ENCODE measurements at regions not wholly inside any gene's neighbourhood (a gene's known extent, or its start where the extent isn't known, plus 50 kb on each side); places are given as distances from the start of the nearest gene placed in this dataset.

- H2BK5ac ChIP-seq (ENCODE audit: low read depth, low read length, poor library complexity, severe bottlenecking) = no peak overlapping the region
- no peak overlapping the region for H2AFZ ChIP-seq (replicated peaks; ENCODE audit: low read length, poor library complexity)
- WGBS, 2 experiments (ENCODE audit: extremely low coverage in 2 of 2, insufficient read length in 1 of 2) = 43% methylated on average over 2 of the region's 3 CpGs; no CpG with 5 or more reads in 1 of the 2 experiments
- H3K4me1 ChIP-seq (ENCODE audit: control insufficient read depth, insufficient read depth, low read length) = no peaks in the 10 kb centered on the region
- no peak overlapping the region for H3K4ac ChIP-seq (ENCODE audit: low read depth, low read length)
- no peak overlapping the region for H2BK15ac ChIP-seq (ENCODE audit: low read depth, low read length)
- H3K36me3 ChIP-seq (ENCODE audit: control insufficient read depth, insufficient read depth, low read length) = no peaks in the 10 kb centered on the region
- DNase-seq (no peak), ATAC-seq (ENCODE audit: low read depth) (no peak)
- H3K14ac ChIP-seq (replicated peaks; ENCODE audit: low read depth, low read length) = no peak overlapping the region
- in situ Hi-C loops (cut with MboI; ENCODE audit: low sequenced_read_pairs) = no loop called here
- no TSS peak for BruUV-seq (replicated peaks)
- H3K56ac ChIP-seq (ENCODE audit: extremely low read depth, insufficient read depth, low read length) = no peak overlapping the region
- H2BK20ac ChIP-seq (ENCODE audit: low read depth, low read length) = no peak overlapping the region
- no peak overlapping the region for H3K9ac ChIP-seq (ENCODE audit: low read depth, low read length)
- no peaks in the 10 kb centered on the region for H3K27me3 ChIP-seq (ENCODE audit: control insufficient read depth, insufficient read depth, low read length)
- no peak overlapping the region for H4K8ac ChIP-seq (ENCODE audit: low read depth in 2 of 2, low read length in 2 of 2)
- H3K4me2 ChIP-seq (ENCODE audit: low read depth, low read length) = no peak overlapping the region
- no peaks in the 10 kb centered on the region for H3K9me1 ChIP-seq (ENCODE audit: insufficient read depth, low read length)
- H3K27ac ChIP-seq (ENCODE audit: insufficient read depth, low read length) = no peak overlapping the region
- no peak overlapping the region for H3K18ac ChIP-seq (ENCODE audit: low read depth, low read length)
- no peaks in the 10 kb centered on the region; the same call in 1 of the 2 replicates for H3K9me3 ChIP-seq (ENCODE audit: control insufficient read depth, insufficient read depth, low read length)
- H4K20me1 ChIP-seq (ENCODE audit: insufficient read depth, low read length) = no peaks in the 10 kb centered on the region
- TF ChIP-seq POLR2A (IDR thresholded peaks at IDR 0.05; ENCODE audit: low read depth, low read length) (no peak), FOS (IDR thresholded peaks at IDR 0.05; ENCODE audit: low read depth, low read length) (no peak)
- H4K5ac ChIP-seq (ENCODE audit: low read depth, low read length) = no peak overlapping the region
- intact Hi-C loops (cut with micrococcal nuclease) = no loop called here
- no peak overlapping the region for H2BK120ac ChIP-seq (ENCODE audit: low read depth, low read length)
- H2AK5ac ChIP-seq (ENCODE audit: low read depth, low read length) = no peak overlapping the region
- H3K23ac ChIP-seq (ENCODE audit: low read depth, low read length) = no peak overlapping the region
- dilution Hi-C loops (cut with HindIII; ENCODE audit: low sequenced_read_pairs, unreplicated experiment) = no loop called here
- no peak overlapping the region for H4K91ac ChIP-seq (ENCODE audit: insufficient read depth, low read depth, low read length)
- H2AK9ac ChIP-seq (replicated peaks; ENCODE audit: low read depth, low read length, poor library complexity) = no peak overlapping the region
- H3K4me3 ChIP-seq (ENCODE audit: insufficient read depth, low read depth, low read length) = no peak overlapping the region
- H3K79me1 ChIP-seq (ENCODE audit: low read depth in 1 of 2, low read length in 2 of 2) = no peaks in the 10 kb centered on the region
- CTCF ChIA-PET = interaction anchor here (1.2 kb wide), 1 partner anchor 10 kb away, joined by 3 read pairs; no protein-coding TSS in a partner anchor
- POLR2A ChIA-PET (ENCODE audit: unreplicated experiment) = no interaction called here
These were observed 88.4 kb upstream of the CLNK start for GRCh38 chr4:10773010-10773409.

Data from IMR-90 (cell line).